ENCODE measurements at regions not wholly inside any gene's neighbourhood (a gene's known extent, or its start where the extent isn't known, plus 50 kb on each side); places are given as distances from the start of the nearest gene placed in this dataset.

DNA sequence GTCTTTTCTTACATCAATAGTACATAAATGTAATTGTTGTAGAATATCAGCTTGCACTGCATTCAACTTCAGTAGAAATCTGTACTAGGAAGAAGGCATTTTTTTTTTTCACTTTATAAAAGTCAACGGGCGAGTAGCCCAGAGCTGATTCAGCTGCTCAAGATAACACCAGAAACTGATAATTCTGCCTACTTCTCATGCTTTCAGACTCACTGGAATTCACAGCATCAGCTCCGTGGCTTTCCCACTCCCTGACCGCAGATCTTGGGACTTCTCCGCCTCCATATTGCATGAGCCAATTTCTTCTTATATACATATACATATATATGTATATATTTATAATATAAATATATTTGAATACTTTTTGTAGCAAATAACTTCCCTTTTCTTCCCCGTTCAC lies 263.1 kb upstream of the RXFP2 start:
- 74% methylated on average over 3 of the region's 6 CpGs; no CpG with 5 or more reads in 1 of the 2 experiments for WGBS, 2 experiments (ENCODE audit: insufficient coverage in 1 of 2, insufficient read length in 1 of 2)
- H3K36me3 ChIP-seq (ENCODE audit: control insufficient read depth, insufficient read depth, low read length) = no peaks in the 10 kb centered on the region
- H3K9me3 ChIP-seq (ENCODE audit: control insufficient read depth, low read length) = no peaks in the 10 kb centered on the region
- no peaks in the 10 kb centered on the region for H3K27me3 ChIP-seq (ENCODE audit: control insufficient read depth, insufficient read depth, low read length, poor library complexity, severe bottlenecking)
- TF ChIP-seq, protein P1, sequence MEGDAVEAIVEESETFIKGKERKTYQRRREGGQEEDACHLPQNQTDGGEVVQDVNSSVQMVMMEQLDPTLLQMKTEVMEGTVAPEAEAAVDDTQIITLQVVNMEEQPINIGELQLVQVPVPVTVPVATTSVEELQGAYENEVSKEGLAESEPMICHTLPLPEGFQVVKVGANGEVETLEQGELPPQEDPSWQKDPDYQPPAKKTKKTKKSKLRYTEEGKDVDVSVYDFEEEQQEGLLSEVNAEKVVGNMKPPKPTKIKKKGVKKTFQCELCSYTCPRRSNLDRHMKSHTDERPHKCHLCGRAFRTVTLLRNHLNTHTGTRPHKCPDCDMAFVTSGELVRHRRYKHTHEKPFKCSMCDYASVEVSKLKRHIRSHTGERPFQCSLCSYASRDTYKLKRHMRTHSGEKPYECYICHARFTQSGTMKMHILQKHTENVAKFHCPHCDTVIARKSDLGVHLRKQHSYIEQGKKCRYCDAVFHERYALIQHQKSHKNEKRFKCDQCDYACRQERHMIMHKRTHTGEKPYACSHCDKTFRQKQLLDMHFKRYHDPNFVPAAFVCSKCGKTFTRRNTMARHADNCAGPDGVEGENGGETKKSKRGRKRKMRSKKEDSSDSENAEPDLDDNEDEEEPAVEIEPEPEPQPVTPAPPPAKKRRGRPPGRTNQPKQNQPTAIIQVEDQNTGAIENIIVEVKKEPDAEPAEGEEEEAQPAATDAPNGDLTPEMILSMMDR (conservative IDR thresholded peaks at IDR 0.05) = no peak
- H3K4me3 Mint-ChIP-seq = no peak overlapping the region
- no peak for DNase-seq
- H3K27ac ChIP-seq (ENCODE audit: low read depth, low read length) = no peak overlapping the region
- no peak overlapping the region for H3K4me3 ChIP-seq (ENCODE audit: low read length)
- peaks cover 2% of the 10 kb centered on the region for H3K9me3 Mint-ChIP-seq
- no peaks in the 10 kb centered on the region for H3K4me1 ChIP-seq (ENCODE audit: control insufficient read depth, insufficient read depth, low read length)
- H3K36me3 Mint-ChIP-seq (ENCODE audit: low read depth) = no peaks in the 10 kb centered on the region
- no peak overlapping the region for H3K9ac ChIP-seq (ENCODE audit: extremely low read depth, low read length, poor library complexity, severe bottlenecking)
- H3K27ac Mint-ChIP-seq = no peak overlapping the region
- H3K4me1 Mint-ChIP-seq = peaks cover 10% of the 10 kb centered on the region
- no peaks in the 10 kb centered on the region for H3K27me3 Mint-ChIP-seq (ENCODE audit: insufficient read depth)

DNA sequence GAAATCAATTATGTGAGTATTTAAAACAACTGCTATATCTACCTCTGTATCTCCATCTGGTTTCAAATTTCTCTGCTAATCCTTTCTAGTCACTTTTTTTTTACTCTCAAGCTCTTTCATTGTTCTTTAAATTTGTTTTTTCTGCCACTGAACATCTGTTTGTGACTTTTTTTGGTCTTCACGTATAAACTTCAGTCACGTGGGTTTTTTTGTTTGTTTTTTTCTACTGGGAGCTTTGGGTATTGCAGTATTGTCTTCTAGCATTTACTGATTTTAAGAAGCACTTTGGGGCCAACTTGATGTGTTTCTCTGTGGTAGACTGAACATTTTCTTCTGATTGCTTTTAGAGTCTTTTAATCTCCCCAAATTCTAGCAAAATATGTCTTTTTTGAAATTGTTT lies 262.6 kb upstream of the RXFP2 start:
- H3K27ac Mint-ChIP-seq = no peak overlapping the region
- H3K4me3 Mint-ChIP-seq = no peak overlapping the region
- TF ChIP-seq, protein P1 (conservative IDR thresholded peaks at IDR 0.05) = peak; percentile 63
- H3K9ac ChIP-seq (ENCODE audit: extremely low read depth, low read length, poor library complexity, severe bottlenecking) = no peak overlapping the region
- peaks cover 10% of the 10 kb centered on the region for H3K4me1 Mint-ChIP-seq
- H3K27me3 ChIP-seq (ENCODE audit: control insufficient read depth, insufficient read depth, low read length, poor library complexity, severe bottlenecking) = no peaks in the 10 kb centered on the region
- no peaks in the 10 kb centered on the region for H3K36me3 Mint-ChIP-seq (ENCODE audit: low read depth)
- no peak overlapping the region for H3K27ac ChIP-seq (ENCODE audit: low read depth, low read length)
- H3K27me3 Mint-ChIP-seq (ENCODE audit: insufficient read depth) = no peaks in the 10 kb centered on the region
- peaks cover 2% of the 10 kb centered on the region for H3K9me3 Mint-ChIP-seq
- WGBS, 2 experiments (ENCODE audit: insufficient coverage in 1 of 2, insufficient read length in 1 of 2) = 56% methylated on average over 2 of the region's 2 CpGs; no CpG with 5 or more reads in 1 of the 2 experiments
- no peaks in the 10 kb centered on the region for H3K9me3 ChIP-seq (ENCODE audit: control insufficient read depth, low read length)
- no peaks in the 10 kb centered on the region for H3K36me3 ChIP-seq (ENCODE audit: control insufficient read depth, insufficient read depth, low read length)
- no peak overlapping the region for H3K4me3 ChIP-seq (ENCODE audit: low read length)
- DNase-seq = no peak
- no peaks in the 10 kb centered on the region for H3K4me1 ChIP-seq (ENCODE audit: control insufficient read depth, insufficient read depth, low read length)

DNA sequence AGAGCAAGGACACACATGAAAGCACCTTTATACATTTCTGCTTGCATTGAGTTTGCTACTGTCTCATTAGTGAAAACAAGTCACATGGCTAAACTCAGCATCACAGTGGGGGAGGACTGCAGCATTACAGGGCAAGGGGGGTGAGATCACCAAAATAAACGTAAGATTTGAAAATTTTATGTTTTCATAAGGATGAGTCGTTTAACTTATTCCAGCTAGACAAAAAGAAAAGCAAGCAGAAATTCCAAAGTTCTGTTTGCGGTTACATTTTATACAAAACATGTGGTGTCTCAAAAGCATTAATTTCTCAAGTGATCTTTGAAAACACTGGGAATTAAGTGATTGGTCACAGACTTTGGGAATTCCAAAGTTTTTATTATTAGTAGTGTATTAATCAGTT lies 261.4 kb upstream of the RXFP2 start:
- H3K27me3 ChIP-seq (ENCODE audit: control insufficient read depth, insufficient read depth, low read length, poor library complexity, severe bottlenecking) = no peaks in the 10 kb centered on the region
- WGBS, 2 experiments (ENCODE audit: insufficient coverage in 1 of 2, insufficient read length in 1 of 2) = 91 to 94% methylated on average over 3 of the region's 3 CpGs
- no peak overlapping the region for H3K27ac Mint-ChIP-seq
- no peaks in the 10 kb centered on the region for H3K36me3 Mint-ChIP-seq (ENCODE audit: low read depth)
- H3K4me3 Mint-ChIP-seq = no peak overlapping the region
- H3K4me1 ChIP-seq (ENCODE audit: control insufficient read depth, insufficient read depth, low read length) = no peaks in the 10 kb centered on the region
- H3K9ac ChIP-seq (ENCODE audit: extremely low read depth, low read length, poor library complexity, severe bottlenecking) = no peak overlapping the region
- no peak for DNase-seq
- H3K9me3 Mint-ChIP-seq = peaks cover 2% of the 10 kb centered on the region
- H3K27me3 Mint-ChIP-seq (ENCODE audit: insufficient read depth) = no peaks in the 10 kb centered on the region
- TF ChIP-seq, protein P1 (conservative IDR thresholded peaks at IDR 0.05) = no peak
- no peaks in the 10 kb centered on the region for H3K36me3 ChIP-seq (ENCODE audit: control insufficient read depth, insufficient read depth, low read length)
- no peak overlapping the region for H3K4me3 ChIP-seq (ENCODE audit: low read length)
- H3K9me3 ChIP-seq (ENCODE audit: control insufficient read depth, low read length) = no peaks in the 10 kb centered on the region
- H3K4me1 Mint-ChIP-seq = peaks cover 11% of the 10 kb centered on the region
- no peak overlapping the region for H3K27ac ChIP-seq (ENCODE audit: low read depth, low read length)
